ENCODE measurements at regions not wholly inside any gene's neighbourhood (a gene's known extent, or its start where the extent isn't known, plus 50 kb on each side); places are given as distances from the start of the nearest gene placed in this dataset.
"Not testable (repeated sequence)": the region's sequence is repeated elsewhere in the genome, so short reads cannot be mapped to it uniquely, and the experiment has no call there.

GRCh38 chr1:120593648-120594047 is 130.1 kb upstream of the NBPF26 start:
- H3K9me2 ChIP-seq (replicated peaks; ENCODE audit: insufficient read depth); H2AFZ ChIP-seq; DNase-seq (ENCODE audit: low spot score); H3K27ac ChIP-seq; H3K9me3 ChIP-seq (ENCODE audit: low read depth); H3K4me2 ChIP-seq; H3K36me3 ChIP-seq (replicated peaks; ENCODE audit: insufficient read depth, low read depth); H3K4me3 ChIP-seq; H3K4me1 ChIP-seq (ENCODE audit: insufficient read depth); H3K27me3 ChIP-seq; H4K20me1 ChIP-seq (ENCODE audit: insufficient read depth, poor library complexity, severe bottlenecking); H3K79me2 ChIP-seq: not testable (repeated sequence)
- WGBS (ENCODE audit: low lambda C conversion rate, missing lambda C conversion rate), result no CpG with 5 or more reads among the region's 2 CpGs

- H3K27ac ChIP-seq; H3K4me1 ChIP-seq (ENCODE audit: insufficient read depth); H3K4me2 ChIP-seq; H3K79me2 ChIP-seq; H3K4me3 ChIP-seq; H4K20me1 ChIP-seq (ENCODE audit: insufficient read depth, poor library complexity, severe bottlenecking); H2AFZ ChIP-seq; DNase-seq (ENCODE audit: low spot score); H3K9me3 ChIP-seq (ENCODE audit: low read depth); H3K27me3 ChIP-seq; H3K9me2 ChIP-seq (replicated peaks; ENCODE audit: insufficient read depth); H3K36me3 ChIP-seq (replicated peaks; ENCODE audit: insufficient read depth, low read depth): not testable (repeated sequence)
- WGBS (ENCODE audit: low lambda C conversion rate, missing lambda C conversion rate), result no CpG with 5 or more reads among the region's 4 CpGs
Observed at GRCh38 chr1:120598331-120598951, 125.3 kb upstream of the NBPF26 start.

DNA sequence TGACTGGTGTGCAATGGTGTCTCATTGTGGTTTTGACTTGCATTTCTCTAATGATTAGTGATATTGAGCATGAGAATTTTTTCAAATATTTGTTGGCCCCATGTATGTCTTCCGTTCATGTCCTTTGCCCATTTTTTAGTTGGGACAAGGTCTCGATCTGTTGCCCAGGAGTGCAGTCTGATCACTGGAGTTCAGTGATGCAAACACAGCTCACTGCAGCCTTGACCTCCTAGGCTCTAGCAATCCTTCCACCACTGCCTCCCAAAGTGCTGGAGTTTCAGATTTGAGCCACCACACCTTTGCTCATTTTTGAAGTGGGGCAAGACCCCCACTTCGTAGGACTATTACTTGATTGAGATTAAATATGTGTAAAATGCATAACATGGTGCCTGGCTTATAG is 124.2 kb upstream of the NBPF26 start:
- H3K79me2 ChIP-seq; H3K9me3 ChIP-seq (ENCODE audit: low read depth); H4K20me1 ChIP-seq (ENCODE audit: insufficient read depth, poor library complexity, severe bottlenecking); DNase-seq (ENCODE audit: low spot score); H3K9me2 ChIP-seq (replicated peaks; ENCODE audit: insufficient read depth); H3K4me1 ChIP-seq (ENCODE audit: insufficient read depth); H3K4me2 ChIP-seq; H2AFZ ChIP-seq; H3K36me3 ChIP-seq (replicated peaks; ENCODE audit: insufficient read depth, low read depth); H3K4me3 ChIP-seq; H3K27ac ChIP-seq; H3K27me3 ChIP-seq: not testable (repeated sequence)
- no CpG with 5 or more reads among the region's 3 CpGs for WGBS (ENCODE audit: low lambda C conversion rate, missing lambda C conversion rate)

DNA sequence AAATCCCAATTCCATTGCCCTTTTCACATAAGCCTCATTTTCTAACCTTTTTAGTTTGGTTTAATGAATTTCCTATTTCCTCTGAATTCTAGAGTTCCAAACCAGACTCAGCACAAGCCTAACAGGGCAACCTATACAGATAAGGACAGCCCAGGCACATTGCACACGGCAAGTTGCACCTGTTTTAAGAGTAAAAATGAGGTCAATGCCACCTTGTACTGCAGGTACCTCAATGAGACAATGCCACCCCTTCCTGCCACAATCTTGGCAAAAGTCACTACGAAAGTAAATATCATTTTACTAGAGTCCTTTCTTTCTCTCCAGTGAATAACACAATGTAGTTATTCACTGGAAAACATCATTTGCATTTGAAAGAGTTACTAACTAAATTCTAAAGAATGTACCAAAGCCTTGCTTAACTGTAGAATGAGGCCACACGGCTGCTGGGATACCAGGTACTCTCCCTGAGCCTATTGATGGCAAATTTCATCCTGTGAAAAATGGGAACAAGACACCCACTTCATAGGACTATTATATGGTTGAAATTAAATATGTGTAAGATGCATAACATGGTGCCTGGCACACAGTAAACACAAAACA is 123.2 kb upstream of the NBPF26 start:
- H3K9me2 ChIP-seq (replicated peaks; ENCODE audit: insufficient read depth); H3K4me3 ChIP-seq; DNase-seq (ENCODE audit: low spot score): not testable (repeated sequence)

GRCh38 chr1:120607882-120608281 is 115.9 kb upstream of the NBPF26 start:
- not testable (repeated sequence) for H3K27ac ChIP-seq; DNase-seq (ENCODE audit: low spot score); H4K20me1 ChIP-seq (ENCODE audit: insufficient read depth, poor library complexity, severe bottlenecking); H3K4me1 ChIP-seq (ENCODE audit: insufficient read depth); H3K36me3 ChIP-seq (replicated peaks; ENCODE audit: insufficient read depth, low read depth); H3K9me3 ChIP-seq (ENCODE audit: low read depth); H3K4me3 ChIP-seq; H3K9me2 ChIP-seq (replicated peaks; ENCODE audit: insufficient read depth); H3K79me2 ChIP-seq; H2AFZ ChIP-seq; H3K4me2 ChIP-seq; H3K27me3 ChIP-seq
- WGBS (ENCODE audit: low lambda C conversion rate, missing lambda C conversion rate), result no CpG with 5 or more reads among the region's 3 CpGs

More for the DNA sequence above, 123.2 kb upstream of the NBPF26 start:
- H3K4me1 ChIP-seq (ENCODE audit: insufficient read depth); H2AFZ ChIP-seq; H3K79me2 ChIP-seq; H3K27ac ChIP-seq; H3K9me3 ChIP-seq (ENCODE audit: low read depth); H3K4me2 ChIP-seq; H3K27me3 ChIP-seq; H3K36me3 ChIP-seq (replicated peaks; ENCODE audit: insufficient read depth, low read depth); H4K20me1 ChIP-seq (ENCODE audit: insufficient read depth, poor library complexity, severe bottlenecking): not testable (repeated sequence)
- no CpG with 5 or more reads among the region's 3 CpGs for WGBS (ENCODE audit: low lambda C conversion rate, missing lambda C conversion rate)

- not testable (repeated sequence) for H3K79me2 ChIP-seq; DNase-seq (ENCODE audit: low spot score); H3K9me3 ChIP-seq (ENCODE audit: low read depth); H3K27ac ChIP-seq; H4K20me1 ChIP-seq (ENCODE audit: insufficient read depth, poor library complexity, severe bottlenecking); H3K27me3 ChIP-seq; H3K9me2 ChIP-seq (replicated peaks; ENCODE audit: insufficient read depth); H2AFZ ChIP-seq; H3K4me2 ChIP-seq; H3K4me3 ChIP-seq; H3K4me1 ChIP-seq (ENCODE audit: insufficient read depth); H3K36me3 ChIP-seq (replicated peaks; ENCODE audit: insufficient read depth, low read depth)
- WGBS (ENCODE audit: low lambda C conversion rate, missing lambda C conversion rate), result no CpG with 5 or more reads among the region's 8 CpGs
Observed at GRCh38 chr1:120608314-120609014, 115.3 kb upstream of the NBPF26 start.

- H3K36me3 ChIP-seq (replicated peaks; ENCODE audit: insufficient read depth, low read depth); H3K9me2 ChIP-seq (replicated peaks; ENCODE audit: insufficient read depth); H2AFZ ChIP-seq; H3K4me3 ChIP-seq; DNase-seq (ENCODE audit: low spot score); H3K27ac ChIP-seq; H3K4me2 ChIP-seq; H4K20me1 ChIP-seq (ENCODE audit: insufficient read depth, poor library complexity, severe bottlenecking); H3K79me2 ChIP-seq; H3K9me3 ChIP-seq (ENCODE audit: low read depth); H3K4me1 ChIP-seq (ENCODE audit: insufficient read depth); H3K27me3 ChIP-seq: not testable (repeated sequence)
- WGBS (ENCODE audit: low lambda C conversion rate, missing lambda C conversion rate), result no CpG with 5 or more reads among the region's 3 CpGs
Observed at GRCh38 chr1:120609015-120609573, 114.7 kb upstream of the NBPF26 start.

- DNase-seq (ENCODE audit: low spot score); H3K4me2 ChIP-seq; H3K36me3 ChIP-seq (replicated peaks; ENCODE audit: insufficient read depth, low read depth); H3K9me3 ChIP-seq (ENCODE audit: low read depth); H3K4me3 ChIP-seq; H3K9me2 ChIP-seq (replicated peaks; ENCODE audit: insufficient read depth); H2AFZ ChIP-seq; H3K27me3 ChIP-seq; H4K20me1 ChIP-seq (ENCODE audit: insufficient read depth, poor library complexity, severe bottlenecking); H3K79me2 ChIP-seq; H3K4me1 ChIP-seq (ENCODE audit: insufficient read depth); H3K27ac ChIP-seq: not testable (repeated sequence)
- WGBS (ENCODE audit: low lambda C conversion rate, missing lambda C conversion rate), result no CpG with 5 or more reads among the region's 6 CpGs
Observed at GRCh38 chr1:120609834-120610233, 113.9 kb upstream of the NBPF26 start.
